NCI-H2107 treated with DMSO at 0.1 percent for 48 hours (cell line): ENCODE measurements at regions not wholly inside any gene's neighbourhood (a gene's known extent, or its start where the extent isn't known, plus 50 kb on each side); places are given as distances from the start of the nearest gene placed in this dataset.

Source experiments
- DNase-seq: peaks from one replicate; lab custom pipeline; 2025; ENCODE audit not compliant: unreplicated experiment; lab: John Stamatoyannopoulos, UW

GRCh38 chr12:114302606-114303315, 103.2 kb downstream of the TBX5 start:
- DNase-seq, result no peak

DNA sequence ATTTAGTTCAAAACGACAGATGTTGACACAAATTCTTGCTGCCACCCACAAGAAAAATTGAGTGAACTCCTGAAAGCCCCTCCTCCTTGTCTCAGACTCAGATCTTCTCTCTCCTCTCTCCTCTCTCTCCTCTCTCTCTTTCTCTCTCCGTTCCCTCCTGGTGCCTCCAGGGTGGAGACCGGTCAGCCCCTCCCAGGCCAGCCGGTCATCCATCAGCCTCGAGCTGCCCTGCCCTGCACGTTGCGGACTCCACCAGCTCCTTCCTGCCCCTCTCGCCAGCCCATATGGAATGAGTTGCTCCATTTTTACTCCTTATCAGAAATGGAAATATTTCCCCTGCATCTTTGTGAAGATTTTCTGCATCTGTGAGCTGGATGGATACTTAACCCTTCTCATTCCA, 103.8 kb downstream of the TBX5 start:
- DNase-seq, result no peak

DNA sequence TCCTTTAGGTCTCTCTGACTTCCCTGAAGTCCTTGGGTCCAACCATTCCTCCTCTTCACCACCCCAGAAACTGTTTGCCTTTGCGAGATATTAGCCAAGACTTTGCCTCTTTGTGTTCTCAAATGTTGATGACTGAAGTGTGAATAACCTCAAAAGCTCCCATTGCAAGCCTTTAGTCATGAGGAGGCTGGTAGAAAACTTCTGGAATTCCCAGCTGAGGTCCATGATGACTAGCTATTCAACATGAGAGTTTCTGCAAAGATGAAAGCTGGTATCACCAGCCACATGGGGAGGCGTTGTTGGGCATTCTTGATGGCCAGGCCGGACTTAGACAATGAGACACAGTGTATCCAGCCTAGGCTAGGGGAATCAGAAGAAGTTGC, 111.7 kb downstream of the TBX5 start:
- DNase-seq, result no peak

- DNase-seq, result no peak
Observed at GRCh38 chr12:114293571-114294302, 112.2 kb downstream of the TBX5 start.

GRCh38 chr12:114293073-114293472, 112.9 kb downstream of the TBX5 start:
- DNase-seq, result no peak

GRCh38 chr12:114291389-114292060, 114.4 kb downstream of the TBX5 start:
- DNase-seq, result no peak

DNA sequence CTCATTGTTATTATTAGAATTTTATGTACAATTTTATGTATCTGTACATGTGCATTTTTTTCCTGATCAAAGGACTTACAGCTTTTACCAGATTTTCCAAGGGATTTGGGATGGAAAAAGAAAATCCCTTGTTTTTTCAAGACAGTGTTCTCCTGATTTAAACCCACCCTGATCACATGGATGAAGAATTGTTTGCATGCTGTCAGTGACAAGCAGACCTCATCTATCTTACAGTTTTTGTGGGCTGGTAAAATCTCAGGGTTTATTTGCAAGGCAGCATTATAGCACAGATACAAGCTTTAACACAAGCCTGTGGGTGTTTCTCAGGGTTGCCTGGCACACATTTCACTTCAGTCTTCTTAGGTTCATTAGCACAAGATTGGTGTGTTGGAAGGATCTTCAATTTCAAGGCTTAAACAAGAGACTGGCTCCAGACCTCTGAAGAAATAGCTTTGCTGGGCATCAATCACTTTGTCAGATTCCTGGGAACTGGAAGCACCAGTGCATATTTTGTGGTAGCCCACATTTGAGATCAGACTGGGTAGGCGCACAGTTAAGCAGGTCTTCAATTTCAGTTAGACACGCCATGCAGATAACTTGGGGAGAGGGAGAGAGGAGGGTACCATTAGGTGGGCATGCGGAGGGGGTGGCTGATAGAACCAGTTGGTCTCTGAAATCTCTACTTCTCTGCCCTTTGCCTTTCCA, 118.0 kb downstream of the TBX5 start:
- DNase-seq, result no peak

DNA sequence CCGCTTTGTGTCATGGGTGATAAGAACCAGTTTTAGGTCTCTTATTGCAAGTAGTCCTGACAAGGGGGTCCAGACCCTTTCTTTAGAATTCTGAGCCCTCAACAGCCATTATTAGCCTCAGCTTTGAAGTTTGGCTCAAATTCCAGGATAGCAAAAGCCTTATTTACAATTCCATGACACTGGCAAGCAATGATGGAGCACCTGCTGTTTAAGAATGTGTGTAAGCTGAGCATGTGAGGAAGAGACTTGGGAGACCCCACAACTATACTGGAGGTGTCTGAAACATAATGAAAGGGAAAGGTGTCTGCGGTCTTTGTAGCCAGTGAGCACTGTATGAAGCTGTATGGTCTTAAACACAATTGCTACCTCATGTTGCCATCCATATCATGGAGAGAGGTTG, 119.8 kb downstream of the TBX5 start:
- DNase-seq, result no peak

DNA sequence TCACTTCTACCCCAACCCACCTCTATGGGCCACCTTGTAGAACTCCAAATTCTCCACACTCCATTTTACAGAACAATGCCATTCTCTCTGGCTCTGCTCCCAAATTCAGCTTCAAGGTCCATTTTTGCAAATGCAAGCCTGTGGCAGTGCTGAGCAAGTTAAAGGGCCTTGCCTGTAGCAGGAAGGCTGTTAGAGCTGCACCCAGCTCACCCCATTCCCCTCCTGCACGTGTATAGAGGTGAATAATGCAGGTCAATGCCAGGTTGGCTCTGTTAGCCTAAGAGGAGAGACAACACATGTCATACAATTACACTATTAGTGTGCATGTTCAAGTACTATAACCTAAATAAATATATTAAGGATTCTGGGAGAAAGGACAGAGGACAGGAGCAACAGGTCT, 120.4 kb downstream of the TBX5 start:
- DNase-seq, result no peak

DNA sequence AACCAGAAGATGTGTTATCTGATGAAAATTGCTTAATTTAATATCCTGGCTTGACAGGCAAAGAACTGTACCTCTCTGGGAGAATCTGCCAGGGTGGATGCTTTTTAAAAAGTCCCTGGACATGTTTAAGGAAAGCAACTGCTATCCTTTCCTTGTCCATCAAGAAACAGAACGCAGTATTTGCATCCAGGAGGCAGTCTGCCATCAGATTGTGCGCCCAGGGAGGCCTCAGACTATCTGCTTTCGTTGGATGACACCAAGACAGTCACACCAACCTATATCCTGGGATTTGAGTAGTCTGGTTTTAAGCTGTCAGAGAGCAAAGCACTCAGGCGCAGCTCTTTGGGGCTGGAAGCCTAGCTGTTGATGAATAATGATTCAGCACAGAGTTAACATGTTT, 121.9 kb downstream of the TBX5 start:
- no peak for DNase-seq

DNA sequence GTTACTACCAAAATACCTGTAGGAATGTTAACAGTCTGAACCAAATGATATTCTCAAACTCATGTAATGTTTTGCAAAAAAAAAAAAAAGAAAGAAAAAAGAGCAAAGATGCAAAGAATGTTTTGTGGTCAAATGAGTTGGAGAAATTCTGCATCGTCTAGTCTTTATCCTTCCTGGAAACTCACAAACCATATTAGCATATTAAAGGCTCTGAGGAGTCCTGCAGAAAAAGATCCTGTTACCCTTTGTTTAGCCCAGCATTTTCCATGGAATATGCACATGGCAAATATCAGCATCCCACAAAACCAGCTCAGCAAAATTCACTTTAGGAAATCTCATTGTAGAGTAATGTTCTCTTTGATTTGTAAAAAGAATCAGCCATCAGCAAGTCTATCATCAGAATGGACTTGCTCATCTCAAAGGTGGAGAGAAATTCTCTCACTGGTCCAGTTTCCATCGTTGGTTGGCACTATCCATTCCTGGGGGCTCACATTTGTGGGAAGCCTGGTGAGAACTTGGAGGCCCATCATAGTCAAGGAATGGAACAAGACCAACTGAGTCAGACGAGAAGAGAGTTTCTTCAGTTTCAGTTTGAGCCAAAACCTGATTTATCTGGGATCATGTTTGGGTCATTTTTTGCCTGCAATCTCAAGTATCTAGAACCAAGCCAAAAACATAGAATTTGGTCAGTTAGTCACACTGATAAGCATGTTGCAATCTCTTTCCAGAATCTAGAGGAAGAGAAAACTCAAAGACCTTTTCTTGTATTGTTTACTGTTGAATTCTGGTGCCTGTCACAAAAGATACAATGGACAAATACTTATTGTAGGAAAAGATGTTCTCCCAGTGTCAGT, 129.8 kb downstream of the TBX5 start:
- no peak for DNase-seq

GRCh38 chr12:114275086-114275485, 130.9 kb downstream of the TBX5 start:
- DNase-seq, result no peak

DNA sequence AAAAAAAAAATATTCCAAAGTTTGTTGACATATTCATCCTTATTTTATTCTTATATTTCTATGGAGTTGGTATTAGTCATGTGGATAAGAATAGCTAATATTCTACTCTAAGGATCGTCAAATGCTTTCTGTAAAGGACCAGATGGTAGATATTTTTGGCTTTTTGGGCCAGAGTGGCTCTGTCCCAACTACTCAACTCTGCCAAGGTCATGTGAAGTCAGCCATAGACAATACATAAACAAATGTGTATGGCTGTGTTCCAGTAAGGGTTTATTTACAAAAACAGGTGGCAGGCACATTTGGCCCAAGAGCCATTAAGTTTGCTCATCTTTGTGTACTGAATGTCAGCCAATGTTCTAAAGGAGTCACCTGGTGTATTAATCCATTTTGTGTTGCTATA, 131.8 kb downstream of the TBX5 start:
- DNase-seq, result no peak

DNA sequence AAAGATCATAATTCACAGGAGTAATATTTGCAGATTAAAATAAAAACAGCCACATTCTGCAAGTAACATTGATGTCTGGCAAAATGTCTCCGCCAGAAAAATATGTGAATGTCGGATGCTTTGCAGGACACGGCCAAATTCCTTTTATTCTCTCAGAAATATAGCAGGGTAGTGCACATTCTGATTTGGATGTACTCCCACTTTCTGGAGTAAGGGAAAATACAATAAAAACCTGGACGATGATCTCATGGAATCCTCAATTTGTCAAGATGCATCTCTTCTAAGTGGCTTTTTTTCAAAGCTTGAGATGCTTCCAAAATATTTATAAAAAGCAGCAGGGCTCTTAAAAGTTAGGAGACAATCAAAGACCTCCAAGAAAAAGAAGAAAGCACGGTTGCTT, 133.3 kb downstream of the TBX5 start:
- DNase-seq, result no peak

- no peak for DNase-seq
Observed at GRCh38 chr12:114272071-114272470, 133.9 kb downstream of the TBX5 start.

DNA sequence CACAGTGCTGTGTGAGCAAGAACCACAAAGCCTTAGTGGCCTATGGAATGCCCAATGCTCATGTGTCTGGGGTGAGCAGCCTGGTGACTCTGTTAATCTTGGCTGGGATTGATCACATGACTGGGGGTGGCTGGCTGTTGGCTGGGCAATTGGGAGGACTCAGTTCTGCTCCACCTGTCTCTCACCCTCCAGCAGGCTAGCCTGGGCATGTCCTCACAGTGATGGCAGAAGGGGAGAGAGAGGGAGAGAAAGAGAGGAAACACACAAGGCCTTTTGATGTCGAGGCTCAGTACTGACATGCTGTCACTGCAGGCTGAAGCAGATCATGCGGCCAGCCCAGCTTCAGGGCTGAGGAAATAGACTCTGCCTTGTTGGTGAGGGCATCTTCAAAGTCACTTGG, 136.8 kb downstream of the TBX5 start:
- no peak for DNase-seq

GRCh38 chr12:114266536-114266935, 139.4 kb downstream of the TBX5 start:
- no peak for DNase-seq

DNA sequence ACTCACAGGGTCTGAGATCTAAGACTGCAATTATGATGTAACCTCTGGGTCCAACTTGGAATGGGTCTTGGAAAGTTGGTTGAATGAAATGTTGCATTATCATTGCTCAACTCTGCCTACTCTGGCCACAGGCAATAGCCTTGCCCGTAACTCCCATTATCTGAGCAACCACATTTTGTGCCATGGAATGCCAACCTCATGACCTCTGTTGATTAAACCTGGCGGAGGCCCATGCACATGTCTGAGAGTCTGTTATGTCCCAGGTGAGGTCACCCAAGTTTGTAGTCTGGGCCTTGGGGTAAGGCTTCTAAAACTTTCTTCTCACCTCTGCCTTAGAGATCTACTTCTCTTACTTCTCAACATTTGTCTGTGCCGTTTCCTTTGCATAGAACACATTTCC, 140.9 kb downstream of the TBX5 start:
- no peak for DNase-seq

- DNase-seq, result no peak
Observed at GRCh38 chr12:114263056-114263805, 142.7 kb downstream of the TBX5 start.

DNA sequence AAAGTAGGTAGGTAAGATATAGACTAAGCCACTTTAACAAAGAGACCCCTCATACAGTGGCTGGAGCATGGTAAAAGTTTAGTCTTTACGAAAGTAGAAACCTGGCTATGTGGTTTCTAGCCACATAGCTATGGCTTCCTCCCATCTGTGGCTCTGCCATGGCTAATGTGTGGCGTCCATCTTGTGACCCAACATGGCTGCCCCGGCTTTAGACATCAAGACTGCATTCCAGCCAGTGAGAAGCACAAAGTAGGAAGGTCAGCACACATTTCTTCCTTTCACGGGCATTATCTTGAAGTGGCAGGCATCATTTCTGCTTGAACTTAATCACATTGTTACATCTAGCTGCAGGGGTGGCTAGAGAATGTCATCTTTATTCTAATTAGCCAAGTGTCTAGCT, 148.3 kb downstream of the TBX5 start:
- no peak for DNase-seq
